Endodermal cell (in vitro differentiated cells): ENCODE measurements at regions not wholly inside any gene's neighbourhood (a gene's known extent, or its start where the extent isn't known, plus 50 kb on each side); places are given as distances from the start of the nearest gene placed in this dataset.

Source experiments
- DNase-seq: peaks from one replicate; pipeline ENCODE4 v3.0.0-alpha.2; 2017
- H3K27ac ChIP-seq: 2 replicates; pipeline ENCODE4 v1.5.1; 2013; ENCODE audit warnings: mild to moderate bottlenecking, low read depth, low read length, moderate library complexity
- H3K27me3 ChIP-seq: 2 replicates; pipeline ENCODE4 v1.6.1; 2013; ENCODE audit warnings: mild to moderate bottlenecking, low read length, moderate library complexity; ENCODE audit not compliant: insufficient read depth, control insufficient read depth, poor library complexity, severe bottlenecking
- H3K36me3 ChIP-seq: 2 replicates; pipeline ENCODE4 v1.7.0; 2013; ENCODE audit warnings: mild to moderate bottlenecking, low read length, moderate library complexity; ENCODE audit not compliant: control insufficient read depth, insufficient read depth
- H3K4me1 ChIP-seq: one replicate; pipeline ENCODE4 v1.7.0; 2013; ENCODE audit warnings: low read length; ENCODE audit not compliant: control insufficient read depth, insufficient read depth
- H3K4me3 ChIP-seq: 2 replicates; pipeline ENCODE4 v1.5.1; 2013; ENCODE audit warnings: mild to moderate bottlenecking, low read length, moderate library complexity
- H3K9ac ChIP-seq: 2 replicates; pipeline ENCODE4 v1.6.1; 2013; ENCODE audit warnings: mild to moderate bottlenecking, low read length, moderate library complexity; ENCODE audit not compliant: poor library complexity, severe bottlenecking; ENCODE audit errors: extremely low read depth
- H3K9me3 ChIP-seq: 2 replicates; pipeline ENCODE4 v1.6.1; 2013; ENCODE audit warnings: mild to moderate bottlenecking, low read length, moderate library complexity; ENCODE audit not compliant: control insufficient read depth
- H3K27ac Mint-ChIP-seq: 2 replicates; pipeline ENCODE4 v1.8.0; 2020; ENCODE audit warnings: mixed read lengths
- H3K27me3 Mint-ChIP-seq: 2 replicates; pipeline ENCODE4 v1.8.0; 2021; ENCODE audit warnings: mild to moderate bottlenecking, mixed read lengths; ENCODE audit not compliant: insufficient read depth
- H3K36me3 Mint-ChIP-seq: 2 replicates; pipeline ENCODE4 v1.8.0; 2020; ENCODE audit warnings: low read depth, mixed read lengths
- H3K4me1 Mint-ChIP-seq: 2 replicates; pipeline ENCODE4 v1.8.0; 2020; ENCODE audit warnings: mixed read lengths
- H3K4me3 Mint-ChIP-seq: 2 replicates; pipeline ENCODE4 v1.8.0; 2020; ENCODE audit warnings: mild to moderate bottlenecking, moderate library complexity, mixed read lengths
- H3K9me3 Mint-ChIP-seq: 2 replicates; pipeline ENCODE4 v1.8.0; 2020; ENCODE audit warnings: mild to moderate bottlenecking, mixed read lengths
- WGBS, 2 experiments: methylation state at CpG; one replicate each; pipeline versions ENCODE4 v1.1.5 to v1.1.7; 2013; ENCODE audit warnings: missing lambda C conversion rate in 2 of 2, mixed read lengths in 1 of 2; ENCODE audit not compliant: insufficient coverage in 1 of 2, insufficient read length in 1 of 2; 5-methylcytosine and 5-hydroxymethylcytosine counted together
- TF ChIP-seq, protein P1 (sequence below): fragments of 200-600 bp; sonication (generic); conservative IDR thresholded peaks from 2 replicates; pipeline ENCODE4 v1.5.0; 2021; ENCODE audit warnings: antibody characterized with exemption, mild to moderate bottlenecking

DNA sequence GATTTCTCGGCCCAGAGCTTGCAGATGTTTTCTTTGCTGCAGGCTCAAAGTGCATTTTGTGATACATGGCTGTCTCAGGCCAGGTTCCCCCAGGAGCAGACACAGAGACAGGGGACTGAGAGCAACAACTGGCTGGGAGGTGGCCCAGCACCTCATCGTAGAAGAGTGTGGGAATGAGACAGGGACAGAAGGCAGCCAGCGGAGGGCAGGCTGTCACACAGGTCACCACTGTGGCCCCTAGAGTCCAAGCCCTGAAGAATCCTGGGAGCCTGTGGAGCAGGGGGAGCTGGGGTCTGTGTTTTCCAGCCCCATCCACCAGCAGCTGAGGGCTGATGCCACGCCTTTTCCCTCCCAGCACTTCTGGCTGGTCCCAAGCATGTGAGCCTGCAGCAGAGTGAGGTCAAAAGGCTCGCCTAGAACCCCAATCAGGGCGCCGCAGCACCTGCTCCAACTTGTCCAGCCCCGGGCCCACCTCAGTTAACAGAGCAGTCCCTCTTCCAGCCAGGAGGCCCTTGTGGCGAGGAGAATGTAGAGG is 723.8 kb downstream of the UQCRFS1 start:
- Histone ChIP-seq H3K36me3 (no peaks in the 10 kb centered on the region), H3K9me3 (no peaks in the 10 kb centered on the region), H3K4me3 (no peak overlapping the region), H3K9ac (no peak overlapping the region), H3K27me3 (no peaks in the 10 kb centered on the region), H3K4me1 (peaks cover 1% of the 10 kb centered on the region), H3K27ac (no peak overlapping the region)
- TF ChIP-seq, protein P1, sequence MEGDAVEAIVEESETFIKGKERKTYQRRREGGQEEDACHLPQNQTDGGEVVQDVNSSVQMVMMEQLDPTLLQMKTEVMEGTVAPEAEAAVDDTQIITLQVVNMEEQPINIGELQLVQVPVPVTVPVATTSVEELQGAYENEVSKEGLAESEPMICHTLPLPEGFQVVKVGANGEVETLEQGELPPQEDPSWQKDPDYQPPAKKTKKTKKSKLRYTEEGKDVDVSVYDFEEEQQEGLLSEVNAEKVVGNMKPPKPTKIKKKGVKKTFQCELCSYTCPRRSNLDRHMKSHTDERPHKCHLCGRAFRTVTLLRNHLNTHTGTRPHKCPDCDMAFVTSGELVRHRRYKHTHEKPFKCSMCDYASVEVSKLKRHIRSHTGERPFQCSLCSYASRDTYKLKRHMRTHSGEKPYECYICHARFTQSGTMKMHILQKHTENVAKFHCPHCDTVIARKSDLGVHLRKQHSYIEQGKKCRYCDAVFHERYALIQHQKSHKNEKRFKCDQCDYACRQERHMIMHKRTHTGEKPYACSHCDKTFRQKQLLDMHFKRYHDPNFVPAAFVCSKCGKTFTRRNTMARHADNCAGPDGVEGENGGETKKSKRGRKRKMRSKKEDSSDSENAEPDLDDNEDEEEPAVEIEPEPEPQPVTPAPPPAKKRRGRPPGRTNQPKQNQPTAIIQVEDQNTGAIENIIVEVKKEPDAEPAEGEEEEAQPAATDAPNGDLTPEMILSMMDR: peak; percentile 63
- no peaks in the 10 kb centered on the region for H3K27me3 Mint-ChIP-seq
- H3K9me3 Mint-ChIP-seq: no peaks in the 10 kb centered on the region
- H3K4me1 Mint-ChIP-seq: peaks cover 26% of the 10 kb centered on the region
- H3K36me3 Mint-ChIP-seq: no peaks in the 10 kb centered on the region
- WGBS, 2 experiments: 93 to 94% methylated on average over 3 to 9 of the region's 9 CpGs
- DNase-seq: peak; percentile 64
- H3K27ac Mint-ChIP-seq: peak overlapping the region; percentile 2
- H3K4me3 Mint-ChIP-seq: no peak overlapping the region

DNA sequence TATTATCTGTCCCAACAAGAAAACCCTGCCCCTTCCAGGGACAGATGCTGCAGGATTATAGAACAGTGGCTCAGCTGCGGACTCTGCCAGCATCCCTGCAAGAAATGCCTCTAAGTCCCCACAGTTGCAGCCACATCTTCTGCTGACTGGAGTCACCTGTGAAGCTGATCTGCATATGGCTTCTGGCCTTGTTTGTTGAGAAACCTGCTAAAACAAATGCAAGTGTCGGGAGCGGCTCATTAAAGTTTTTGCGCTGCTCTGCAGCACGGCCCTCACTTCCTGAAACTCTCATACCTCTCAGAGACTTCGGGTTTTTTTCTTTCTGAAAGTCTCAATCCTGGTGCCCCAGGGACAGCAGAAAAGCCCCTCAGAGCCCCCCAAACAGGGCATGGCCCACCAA is 725.0 kb downstream of the UQCRFS1 start:
- 88 to 90% methylated on average over 3 to 6 of the region's 6 CpGs for WGBS, 2 experiments
- Mint-ChIP-seq H3K4me3 (no peak overlapping the region), H3K27ac (no peak overlapping the region), H3K27me3 (no peaks in the 10 kb centered on the region), H3K36me3 (no peaks in the 10 kb centered on the region), H3K9me3 (no peaks in the 10 kb centered on the region), H3K4me1 (peaks cover 20% of the 10 kb centered on the region)
- Histone ChIP-seq H3K27ac (no peak overlapping the region), H3K4me3 (no peak overlapping the region), H3K36me3 (no peaks in the 10 kb centered on the region), H3K27me3 (no peaks in the 10 kb centered on the region), H3K9me3 (no peaks in the 10 kb centered on the region), H3K9ac (no peak overlapping the region), H3K4me1 (no peaks in the 10 kb centered on the region)
- no peak for DNase-seq
- TF ChIP-seq, protein P1: no peak

DNA sequence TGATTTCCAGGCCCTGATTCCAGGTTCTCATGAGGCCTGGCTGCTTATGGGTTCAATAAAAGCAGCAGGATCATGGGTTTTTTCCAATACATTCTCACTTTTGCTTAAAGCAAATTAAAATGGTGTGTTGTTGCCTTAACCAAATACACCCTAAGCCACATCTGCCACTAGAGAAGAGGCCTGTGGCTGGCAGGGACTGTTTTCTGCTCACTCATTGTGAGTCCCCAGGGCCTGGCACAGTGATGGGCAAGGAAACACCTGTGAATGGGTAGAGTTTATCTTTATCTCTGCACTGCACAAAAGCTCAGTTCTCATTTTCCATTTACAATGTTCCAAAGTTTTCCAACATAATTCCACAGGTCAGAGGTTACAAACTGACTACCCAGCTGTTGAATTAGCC is 726.0 kb downstream of the UQCRFS1 start:
- H3K4me1 Mint-ChIP-seq: peaks cover 22% of the 10 kb centered on the region
- no peak overlapping the region for H3K27ac Mint-ChIP-seq
- Histone ChIP-seq H3K9me3 (no peaks in the 10 kb centered on the region), H3K9ac (no peak overlapping the region), H3K4me1 (no peaks in the 10 kb centered on the region), H3K36me3 (no peaks in the 10 kb centered on the region), H3K27ac (no peak overlapping the region), H3K4me3 (no peak overlapping the region), H3K27me3 (no peaks in the 10 kb centered on the region)
- no peaks in the 10 kb centered on the region for H3K27me3 Mint-ChIP-seq
- H3K4me3 Mint-ChIP-seq: no peak overlapping the region
- H3K36me3 Mint-ChIP-seq: no peaks in the 10 kb centered on the region
- TF ChIP-seq, protein P1: no peak
- no peak for DNase-seq
- H3K9me3 Mint-ChIP-seq: no peaks in the 10 kb centered on the region
